Left forelimb (tissue), 1 donor: ENCODE measurements at regions not wholly inside any gene's neighbourhood (a gene's known extent, or its start where the extent isn't known, plus 50 kb on each side); places are given as distances from the start of the nearest gene placed in this dataset.
A peak's percentile ranks its signal among the peaks of the same experiment; 100 is the strongest.

ENCODE experiments used
- DNase-seq: peaks from one replicate; pipeline ENCODE4 v3.0.0-alpha.2; 2018; ENCODE audit warnings: low spot score

DNA sequence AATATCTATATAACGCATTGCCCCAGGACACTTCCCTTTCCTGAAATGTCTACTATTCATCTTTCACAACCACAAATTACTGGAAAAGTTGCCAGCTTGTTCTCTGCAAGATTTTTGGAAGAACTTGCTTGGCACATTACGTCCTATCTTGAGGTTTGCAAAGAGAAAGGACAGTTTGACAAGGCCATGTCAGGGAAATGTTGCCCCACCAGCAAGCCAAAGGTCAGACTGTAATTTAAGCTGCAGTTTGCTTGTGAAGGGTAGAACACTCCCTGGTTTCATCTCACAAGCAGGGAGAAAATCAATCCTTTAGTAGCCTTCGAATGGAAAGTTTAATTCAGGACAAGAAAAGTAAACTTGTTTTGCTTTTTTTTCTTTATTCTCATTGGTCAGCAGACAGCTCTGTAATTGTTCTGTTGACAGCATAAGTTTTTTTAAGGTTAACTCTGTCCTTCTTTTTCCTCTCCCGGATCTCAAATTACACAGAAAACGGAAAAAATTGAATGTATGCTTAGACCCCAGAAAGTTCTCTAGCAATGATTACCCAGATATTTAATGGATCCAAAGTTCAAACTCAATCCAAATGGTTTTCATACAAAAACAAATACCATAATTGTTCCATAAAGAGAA, 541.8 kb upstream of the NRSN1 start:
- DNase-seq = no peak

DNA sequence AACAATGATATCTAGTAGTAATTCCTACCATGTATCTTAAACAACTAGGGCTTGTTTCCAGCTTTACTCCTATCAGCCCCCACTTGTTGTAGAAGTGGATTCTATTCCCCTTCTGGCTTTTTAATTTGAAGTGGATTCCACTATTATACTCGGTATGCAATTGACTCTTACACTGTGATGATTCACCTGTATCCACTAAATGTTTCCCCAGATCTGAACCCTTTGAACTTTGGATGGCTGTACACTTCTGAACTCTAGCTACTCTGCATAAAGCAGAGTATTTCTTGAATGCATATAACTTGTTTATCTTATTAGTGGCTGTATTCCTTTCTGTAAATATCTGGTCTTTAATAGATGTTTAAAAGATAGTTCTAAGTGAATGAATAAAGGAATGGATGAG, 538.4 kb upstream of the NRSN1 start:
- no peak for DNase-seq

DNA sequence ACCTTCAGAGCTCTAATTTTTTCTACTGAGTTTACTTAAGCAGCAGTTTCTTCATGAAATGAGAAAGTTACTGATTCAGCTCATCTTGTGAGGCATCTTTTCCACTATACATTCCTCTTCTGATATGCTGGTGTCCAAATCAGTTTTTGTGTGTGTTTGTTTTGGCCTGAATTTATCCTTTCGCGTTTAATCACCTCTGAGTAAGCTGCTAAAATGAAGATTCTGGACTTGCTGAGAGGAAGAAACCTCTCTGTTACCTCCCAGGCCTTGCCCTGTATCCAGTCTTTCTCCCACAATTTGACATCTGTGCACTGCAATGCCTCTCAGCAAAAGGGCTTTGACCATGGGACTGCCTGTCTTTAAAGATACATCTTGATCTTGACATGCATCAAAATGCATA, 536.2 kb upstream of the NRSN1 start:
- no peak for DNase-seq

DNA sequence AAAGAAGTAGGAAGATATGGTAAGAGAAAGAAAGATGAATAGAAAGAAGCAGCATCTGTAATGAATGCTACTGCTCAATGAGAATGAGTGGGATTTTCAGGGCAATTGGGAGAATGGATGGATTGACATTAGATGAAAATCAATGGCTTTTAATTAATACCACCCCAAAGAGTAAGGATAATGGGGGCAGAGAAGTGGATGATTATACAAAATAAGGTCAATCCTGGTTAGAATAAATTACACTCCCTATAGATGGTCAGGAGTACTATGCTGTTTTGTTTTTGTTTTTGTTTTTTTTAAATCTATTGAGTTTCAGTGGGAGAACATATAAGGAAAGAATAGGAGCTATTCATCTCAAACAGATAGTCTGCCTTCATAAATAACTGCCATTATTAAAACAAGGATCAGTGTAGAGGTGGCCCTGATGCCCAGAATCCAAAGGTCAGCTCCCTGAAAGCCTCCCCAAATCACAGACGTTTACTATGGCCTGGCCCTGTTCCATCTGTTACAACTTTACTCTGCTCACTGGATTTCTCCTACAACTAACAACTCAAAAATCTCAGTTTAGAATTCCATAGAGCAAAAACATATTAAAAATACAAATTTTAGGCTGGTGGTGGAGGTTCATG, 535.4 kb upstream of the NRSN1 start:
- DNase-seq = no peak

DNA sequence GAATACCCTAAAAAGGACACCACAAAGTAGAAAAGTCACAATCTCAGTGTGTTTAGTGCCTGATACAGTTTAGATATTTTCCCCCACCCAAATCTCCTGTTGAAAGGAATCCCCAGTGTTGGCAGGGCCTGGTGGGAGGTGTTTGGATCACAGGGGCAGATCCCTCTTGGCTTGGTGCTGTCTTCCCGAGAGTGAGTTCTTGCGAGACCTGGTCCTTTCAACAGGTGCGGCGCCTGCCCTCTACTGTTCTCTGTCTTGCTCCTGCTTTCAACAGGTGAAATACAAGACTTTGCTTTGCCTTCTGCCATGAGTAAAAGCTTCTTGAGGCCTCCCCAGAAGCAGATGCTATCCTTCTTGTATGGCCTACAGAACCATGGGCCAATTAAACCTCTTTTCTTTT, 534.3 kb upstream of the NRSN1 start:
- DNase-seq = no peak

DNA sequence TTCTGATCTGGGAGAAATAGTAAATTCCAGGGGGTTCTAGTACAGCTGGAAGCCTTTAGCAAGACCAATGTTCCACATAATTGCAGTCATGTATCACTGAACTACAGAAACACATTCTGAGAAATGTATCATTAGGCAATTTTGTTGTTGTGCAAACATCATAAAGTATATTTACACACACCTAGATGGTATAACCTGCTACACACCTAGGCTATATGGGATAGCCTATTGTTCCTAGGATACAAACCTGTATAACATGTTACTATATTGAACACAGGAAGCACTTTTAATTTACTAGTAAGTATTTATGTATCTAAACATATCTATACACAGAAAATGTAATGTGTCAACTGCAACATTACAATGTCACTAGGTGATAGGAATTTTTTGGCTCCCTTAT, 525.9 kb upstream of the NRSN1 start:
- DNase-seq = no peak

DNA sequence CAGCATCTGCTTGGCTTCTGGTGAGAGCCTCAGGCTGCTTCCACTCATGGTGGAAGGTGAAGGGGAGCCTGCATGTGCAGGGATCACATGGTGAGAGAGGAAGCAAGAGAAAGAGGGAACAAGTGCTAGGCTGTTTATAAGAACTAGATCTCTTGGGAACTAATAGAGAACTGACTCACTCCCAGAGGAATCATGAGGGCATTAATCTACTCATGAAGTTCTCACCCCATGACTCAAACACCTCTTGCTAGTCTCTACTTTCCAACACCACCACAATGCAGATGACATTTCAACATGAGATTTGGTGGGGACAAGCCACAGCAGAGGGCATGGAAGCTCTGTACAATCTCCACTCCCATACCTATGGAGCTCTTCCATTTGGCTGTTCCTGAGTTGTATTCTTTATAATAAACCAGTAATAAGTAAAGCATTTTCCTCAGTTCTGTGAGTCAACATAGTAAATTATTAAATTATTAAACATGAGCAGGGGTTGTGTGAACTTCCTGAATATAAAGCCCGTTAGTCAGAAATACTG, 524.1 kb upstream of the NRSN1 start:
- DNase-seq = no peak

DNA sequence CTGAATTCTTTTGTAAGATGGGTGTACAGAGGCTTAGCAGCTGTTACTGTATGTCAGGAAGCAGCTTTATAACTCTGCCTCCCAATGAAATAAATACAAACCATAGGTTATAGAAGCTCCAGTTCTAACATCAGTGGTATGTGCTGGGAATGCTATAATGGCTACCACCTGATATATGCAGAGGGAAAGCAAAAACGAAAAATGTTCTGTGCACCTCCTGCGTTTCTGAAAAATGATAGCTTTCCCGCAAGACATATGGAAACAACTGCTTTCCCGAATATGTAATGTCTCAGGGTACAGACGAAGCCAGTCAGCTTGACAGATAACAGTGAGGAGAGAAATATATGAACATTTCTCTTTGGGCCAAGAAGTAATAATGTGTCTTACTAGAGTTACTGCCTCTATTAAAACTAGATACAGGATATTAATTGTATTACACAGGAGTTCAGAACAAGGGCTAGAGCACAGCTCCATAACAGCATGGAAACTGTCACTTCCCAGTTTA, 517.0 kb upstream of the NRSN1 start:
- DNase-seq = no peak

DNA sequence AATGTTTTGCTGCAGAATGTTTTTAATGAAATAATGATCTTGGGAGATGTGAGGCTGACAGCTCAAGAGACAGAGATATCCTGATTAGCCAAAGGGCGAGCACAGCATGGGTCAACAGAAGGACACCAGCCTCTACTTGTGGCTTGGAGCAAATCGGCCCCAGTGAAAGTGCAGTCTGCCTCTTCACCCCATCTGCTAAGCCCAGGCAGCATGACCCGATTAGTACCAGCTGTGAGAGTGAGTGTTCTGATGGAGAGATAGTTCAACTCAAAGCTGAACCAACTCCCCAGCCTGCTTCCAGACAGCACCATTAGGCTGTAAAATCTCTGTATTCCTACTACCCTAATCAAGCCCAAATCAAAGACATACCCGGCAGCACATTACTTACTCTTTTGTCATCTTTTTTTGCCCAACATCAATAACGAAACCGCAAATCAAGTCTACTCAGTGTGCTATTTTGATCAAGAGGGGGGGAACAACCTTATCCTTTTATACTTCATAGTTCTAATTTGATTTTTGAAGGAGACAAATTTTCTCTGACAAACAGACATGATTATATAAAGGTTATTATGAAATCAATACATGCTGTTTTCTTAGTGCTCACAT, 514.1 kb upstream of the NRSN1 start:
- no peak for DNase-seq

DNA sequence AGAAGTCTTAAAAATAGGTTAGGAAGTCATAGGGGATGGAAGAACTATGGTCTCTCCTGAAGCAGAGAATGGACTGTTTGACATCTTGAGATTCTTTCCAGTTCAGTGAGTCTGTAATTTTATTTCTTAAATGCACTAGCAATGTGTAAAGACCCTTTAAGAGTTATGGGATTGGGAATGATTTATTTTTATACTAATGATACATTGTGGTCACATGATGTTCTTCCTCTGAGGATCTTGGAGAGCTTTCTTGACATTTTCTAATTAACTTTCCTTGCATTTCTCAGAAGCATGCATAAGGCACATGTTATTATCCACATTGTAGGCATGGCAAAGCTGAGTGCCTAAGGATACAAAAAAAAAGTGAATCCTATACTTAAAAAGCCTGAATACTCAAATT, 507.6 kb upstream of the NRSN1 start:
- DNase-seq = no peak

DNA sequence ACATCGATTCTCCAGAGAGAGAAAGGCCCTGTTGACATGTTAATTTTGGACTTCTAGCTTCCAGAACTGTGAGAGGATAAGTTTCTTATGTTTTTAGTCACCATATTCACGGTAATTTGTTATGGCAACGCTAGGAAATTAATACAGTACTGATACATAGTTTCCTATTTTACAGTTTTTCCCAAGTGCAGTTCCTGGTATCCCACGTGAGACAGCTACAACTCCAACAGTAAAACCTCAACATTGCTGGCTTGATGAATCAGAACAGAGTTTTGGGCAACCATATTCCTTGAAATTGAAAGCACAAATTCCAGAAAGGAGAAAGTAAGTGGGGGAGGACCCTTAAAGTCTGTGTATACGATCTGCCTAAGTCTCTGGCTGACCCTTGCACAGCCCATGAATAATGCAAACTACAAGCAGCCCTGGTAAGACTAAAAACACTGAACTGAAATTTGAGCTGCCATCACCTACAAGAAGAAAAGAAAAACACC, 505.1 kb upstream of the NRSN1 start:
- DNase-seq = no peak

DNA sequence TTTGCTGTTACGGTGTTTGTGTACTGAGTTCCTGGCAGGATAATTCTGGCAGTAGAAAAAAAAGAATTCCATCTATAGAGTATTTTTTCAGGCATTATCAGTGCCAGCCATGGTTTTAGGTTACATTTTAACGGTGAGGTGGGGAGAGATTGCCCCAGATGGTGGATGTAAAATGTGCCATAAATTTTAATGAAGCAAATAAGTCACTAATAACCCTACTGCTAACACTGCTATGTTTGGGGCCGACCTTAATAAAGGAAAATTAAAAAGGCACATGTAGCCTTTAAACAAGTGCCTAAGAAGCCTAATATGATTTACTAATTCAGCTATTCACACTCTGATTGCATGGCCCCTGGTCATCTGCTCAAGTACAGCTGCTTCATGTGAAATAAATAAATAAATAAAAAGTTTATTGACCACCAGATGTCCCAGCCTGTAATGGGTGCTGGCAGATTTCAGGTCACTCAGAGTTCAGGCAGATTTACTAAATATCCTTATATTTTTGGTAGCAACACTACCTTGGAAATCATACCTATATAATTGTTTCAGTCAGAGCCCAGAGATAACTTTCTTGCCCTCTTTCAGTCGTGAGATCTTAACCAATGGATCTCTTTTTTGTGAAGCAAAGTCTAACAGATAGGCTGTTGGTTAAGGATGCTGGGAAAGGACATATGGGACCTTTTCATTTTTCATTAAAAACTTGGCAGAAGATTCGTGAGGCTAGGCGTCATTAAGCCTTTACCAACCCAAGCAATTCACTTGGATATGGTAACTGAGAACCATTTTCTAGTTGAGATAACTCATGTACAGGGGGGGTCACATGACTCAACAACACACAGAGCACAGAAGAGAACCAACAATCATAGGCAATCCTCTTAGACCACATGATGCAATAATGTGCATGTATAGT, 495.0 kb upstream of the NRSN1 start:
- DNase-seq = no peak

DNA sequence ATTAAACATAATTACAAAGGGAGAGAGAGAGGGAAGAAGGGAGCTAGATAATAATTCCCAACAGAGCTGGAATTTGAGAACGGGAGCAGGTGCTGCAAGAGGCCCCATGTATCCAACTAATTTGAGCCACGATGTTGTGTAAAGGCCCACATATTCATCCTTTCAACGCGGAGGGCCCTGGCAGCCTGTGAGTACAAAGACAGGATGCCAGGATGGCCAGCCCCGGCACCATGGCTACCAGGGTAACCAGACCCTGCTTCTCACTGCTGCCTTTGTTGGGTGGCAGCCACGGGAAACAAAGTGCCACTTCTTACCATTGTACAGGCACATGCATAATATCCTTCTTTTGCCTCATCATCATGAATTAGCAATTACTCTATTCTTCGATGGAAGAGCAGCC, 492.0 kb upstream of the NRSN1 start:
- DNase-seq = no peak

DNA sequence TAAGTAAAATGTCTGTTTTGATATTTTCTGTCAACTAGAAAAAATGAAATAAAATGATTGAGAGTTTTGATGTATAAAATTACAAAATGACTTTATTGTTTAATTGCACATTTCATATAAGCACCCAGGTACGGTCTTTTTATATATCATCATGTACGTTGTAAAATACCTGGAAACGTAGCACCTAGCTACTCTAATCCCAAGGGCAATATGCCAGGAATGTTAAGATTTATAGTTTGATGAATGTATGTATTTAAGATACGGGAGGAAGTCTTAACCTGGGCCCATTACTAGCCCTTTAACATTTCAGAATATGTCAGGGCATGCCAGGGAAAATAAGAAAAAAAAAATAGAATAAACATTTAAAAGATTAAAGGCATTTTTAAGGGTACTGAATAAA, 490.9 kb upstream of the NRSN1 start:
- DNase-seq = no peak

DNA sequence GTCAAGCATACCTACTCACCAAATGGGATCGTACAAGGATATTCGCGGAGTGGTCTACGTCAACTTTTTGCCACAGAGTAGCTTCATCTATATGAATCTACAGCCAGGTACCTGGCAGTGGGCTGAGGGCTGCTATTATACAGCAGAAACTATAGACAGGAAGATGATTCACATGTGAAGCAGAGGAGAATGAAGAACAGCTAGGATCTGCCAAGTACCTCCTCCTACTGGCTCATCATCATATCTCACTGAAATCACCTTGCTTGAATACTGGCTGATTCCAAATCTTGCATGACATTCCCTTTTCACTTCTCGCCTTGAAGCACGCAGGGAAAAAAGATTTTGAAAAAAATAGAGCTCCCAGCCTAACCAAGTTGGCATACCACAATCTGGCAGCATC, 488.7 kb upstream of the NRSN1 start:
- DNase-seq = no peak

DNA sequence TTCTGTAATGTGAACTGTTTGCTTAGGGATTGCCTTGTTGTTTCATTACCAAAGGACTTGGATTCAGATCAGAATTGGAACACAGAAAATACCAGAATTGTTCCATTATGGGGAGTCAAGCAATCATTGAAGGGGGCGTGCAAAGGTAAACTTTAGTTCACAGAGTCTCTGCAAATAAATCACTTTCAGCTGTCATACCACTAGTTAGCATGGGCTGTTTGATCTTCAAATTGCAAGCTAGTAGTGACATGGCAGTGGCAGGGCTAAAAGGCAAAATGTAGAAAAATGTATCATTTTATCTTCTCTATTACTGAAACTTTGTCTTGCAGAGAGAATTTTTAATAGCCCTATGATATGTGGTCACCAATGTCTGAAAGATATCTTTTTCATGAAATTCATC, 483.2 kb upstream of the NRSN1 start:
- DNase-seq = no peak

DNA sequence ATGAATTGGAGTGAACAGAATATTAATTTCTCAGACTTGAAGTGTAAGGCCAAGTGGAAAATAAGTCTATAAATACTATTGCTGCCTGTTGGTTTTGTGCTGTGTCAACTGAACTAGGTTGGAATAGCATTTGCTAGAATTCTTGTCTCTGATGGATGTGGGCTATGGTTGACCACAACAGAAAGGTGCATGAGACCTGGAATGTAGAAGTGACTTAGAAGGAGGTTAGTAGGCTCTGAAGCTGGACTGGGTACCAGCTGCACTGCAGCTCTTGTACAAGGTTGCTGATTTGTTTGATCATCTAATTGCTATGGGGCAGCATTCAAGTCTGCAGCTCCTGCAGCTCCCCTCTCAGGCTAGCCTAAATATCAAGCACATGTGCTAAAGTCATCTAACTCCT, 479.0 kb upstream of the NRSN1 start:
- no peak for DNase-seq

DNA sequence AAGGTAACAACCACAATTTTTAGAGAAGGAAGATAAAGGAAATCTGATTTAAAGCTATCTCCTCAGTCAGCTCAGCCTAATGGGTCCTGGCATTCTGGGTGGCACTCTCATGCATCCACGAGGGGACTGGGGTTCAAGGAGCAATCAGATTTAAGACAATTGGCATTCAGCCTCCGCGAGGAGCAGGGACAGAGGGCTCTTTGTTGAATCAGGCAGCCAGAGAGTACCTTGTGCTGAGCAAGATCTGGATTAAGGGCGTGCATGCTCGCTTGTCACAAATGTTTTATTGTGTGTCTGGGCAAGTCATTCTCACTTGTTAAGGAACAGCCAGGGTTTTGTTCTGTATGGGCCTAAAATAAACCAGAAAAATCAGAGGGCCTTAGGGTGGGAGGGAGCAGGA, 475.3 kb upstream of the NRSN1 start:
- no peak for DNase-seq

DNA sequence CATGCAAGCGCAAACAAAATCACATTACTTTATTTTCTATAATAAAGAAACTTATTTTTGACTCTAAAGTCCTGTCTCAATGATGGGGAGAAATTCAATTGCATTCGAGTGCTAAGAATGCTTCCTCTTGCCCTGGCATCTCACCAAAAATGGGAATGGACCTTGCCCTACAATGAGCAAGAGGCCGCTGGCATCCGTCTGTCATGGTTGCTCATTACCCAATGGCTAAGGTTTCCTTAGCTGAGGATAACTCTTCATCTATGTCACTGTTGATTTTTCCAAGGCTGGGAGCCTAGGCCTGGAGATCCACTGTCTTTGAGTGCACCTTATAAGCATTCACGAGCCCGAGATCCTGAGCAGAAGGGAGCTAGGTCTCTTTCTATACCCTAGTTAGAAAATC, 471.3 kb upstream of the NRSN1 start:
- DNase-seq = no peak

DNA sequence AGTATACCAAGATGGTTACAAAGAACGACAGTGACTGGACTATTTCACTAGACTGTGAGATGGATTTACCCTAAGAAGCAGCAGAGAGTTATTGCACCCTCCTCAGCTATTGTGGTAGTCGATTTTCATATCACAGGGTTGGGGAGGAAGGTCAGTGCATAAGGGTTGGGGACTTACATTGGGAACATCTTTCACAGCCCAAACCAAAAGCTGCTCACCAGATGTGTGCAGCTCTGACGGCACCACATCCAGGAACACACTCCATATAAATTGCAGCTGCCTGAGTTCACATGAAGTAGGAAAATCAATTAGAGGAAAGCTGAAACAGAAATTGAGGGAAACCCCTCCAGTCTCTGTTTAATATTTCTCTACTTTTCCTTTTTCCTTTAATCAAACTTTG, 470.5 kb upstream of the NRSN1 start:
- peak; percentile 69 for DNase-seq

DNA sequence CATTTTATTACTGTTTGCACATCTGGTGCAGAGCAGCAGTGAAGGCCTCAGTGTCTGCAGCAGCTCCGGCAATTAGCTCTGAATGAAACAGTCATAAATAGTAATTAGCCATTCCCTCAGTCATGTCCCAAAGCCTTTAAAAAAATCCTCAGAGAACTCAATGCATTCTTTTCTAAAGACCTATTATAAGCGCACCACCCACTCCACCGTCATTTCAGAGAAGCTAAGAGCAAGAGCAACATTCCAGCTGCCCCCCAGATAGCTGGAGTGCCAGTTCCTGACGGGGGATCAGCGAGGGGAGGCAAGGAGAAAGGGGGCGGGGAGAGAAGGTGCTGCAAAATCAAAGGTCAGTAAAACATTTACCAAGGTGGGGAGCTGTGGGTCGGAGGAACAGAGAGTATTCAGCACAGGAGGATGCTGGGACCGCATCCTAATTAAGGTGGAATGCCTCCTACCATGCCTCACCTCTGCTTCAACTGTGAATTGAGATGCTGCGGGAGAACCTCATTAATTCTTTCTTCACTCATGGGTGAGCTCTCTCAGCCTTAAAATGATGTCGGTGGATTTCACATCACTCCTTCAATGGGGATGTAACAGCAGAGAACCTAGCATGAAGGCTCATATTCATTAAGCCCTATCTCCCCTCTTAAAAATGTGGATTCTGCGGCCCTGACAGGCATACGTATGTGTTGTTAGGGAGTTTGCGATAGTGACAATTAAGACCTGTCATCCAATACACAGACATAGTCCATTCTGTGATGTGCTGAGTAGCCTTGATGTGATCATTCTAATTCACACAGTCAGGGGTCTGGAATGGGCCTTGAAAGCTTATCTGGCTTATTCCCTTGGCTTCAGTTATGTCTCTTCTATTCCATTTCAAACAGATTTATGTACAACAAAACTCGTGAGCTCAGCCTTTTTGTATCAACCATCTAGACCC, 469.5 kb upstream of the NRSN1 start:
- no peak for DNase-seq
